AG04449 (cell line): ENCODE measurements at regions not wholly inside any gene's neighbourhood (a gene's known extent, or its start where the extent isn't known, plus 50 kb on each side); places are given as distances from the start of the nearest gene placed in this dataset.

Experiments
- CTCF ChIA-PET: fragments of 350-600 bp; formaldehyde crosslinking; extraction: SDS; loops from one replicate; lab custom pipeline; 2021; ENCODE audit warnings: antibody characterized with exemption; lab: Yijun Ruan, JAX
- POLR2A ChIA-PET: fragments of 400-600, 350-600 bp; formaldehyde crosslinking; extraction: SDS; loops from one replicate; lab custom pipeline; 2020; ENCODE audit warnings: antibody characterized with exemption, inconsistent platforms; lab: Yijun Ruan, JAX
- DNase-seq: peaks from one replicate; pipeline ENCODE4 v3.0.0-alpha.2; 2010; ENCODE audit warnings: low read depth, low spot score
- H3K4me3 ChIP-seq: 2 replicates; pipeline ENCODE4 v1.5.1; 2011; ENCODE audit warnings: low read depth, mild to moderate bottlenecking, control low read depth, low read length
- CTCF ChIP-seq: IDR thresholded peaks from one replicate; pipeline ENCODE4 v1.5.1; 2011; ENCODE audit warnings: mild to moderate bottlenecking, moderate library complexity, low read length, control low read depth, inconsistent platforms; ENCODE audit not compliant: insufficient read depth; ENCODE audit errors: missing control alignments

DNA sequence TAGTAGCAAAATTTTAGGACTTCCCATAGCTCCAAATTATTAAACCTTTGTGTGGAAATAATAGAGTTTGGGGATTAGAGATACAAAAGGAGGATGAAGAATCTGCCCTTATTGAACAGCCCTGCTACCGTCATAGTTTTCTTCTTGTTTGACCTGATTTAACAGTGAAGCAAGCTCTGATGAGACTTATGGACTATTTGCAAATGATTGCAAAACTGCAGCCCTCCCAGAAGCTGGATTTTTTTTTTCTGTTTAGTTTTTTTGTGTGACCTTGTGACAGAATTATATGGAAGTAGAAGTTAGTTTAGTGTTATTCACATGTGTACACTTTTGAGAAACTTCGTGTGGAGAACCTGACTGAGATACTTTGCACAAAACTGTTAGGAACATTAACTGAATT lies 267.8 kb downstream of the KCNRG start:
- TF ChIP-seq CTCF = no peak
- H3K4me3 ChIP-seq = no peak overlapping the region
- no peak for DNase-seq
- POLR2A ChIA-PET = no interaction called here
- CTCF ChIA-PET = no interaction called here

DNA sequence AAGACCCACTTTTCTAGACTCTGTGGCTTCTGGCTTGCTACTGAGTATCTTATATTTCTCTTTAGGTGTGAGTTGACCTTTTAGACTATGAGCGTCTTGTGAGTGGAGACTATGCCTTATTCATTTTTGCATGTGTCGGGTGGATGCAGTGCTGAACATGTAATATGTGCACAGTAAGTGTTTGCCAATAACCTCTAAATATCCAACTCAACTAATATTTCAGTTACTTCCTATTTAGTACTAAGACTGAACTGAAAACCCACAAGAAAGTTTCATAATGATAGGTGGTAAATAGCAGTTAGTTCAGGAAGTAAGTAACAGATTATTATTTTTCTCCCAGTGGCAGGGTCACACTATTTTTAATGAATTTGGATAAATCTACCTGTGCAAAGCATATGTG lies 269.3 kb downstream of the KCNRG start:
- DNase-seq = no peak
- H3K4me3 ChIP-seq = no peak overlapping the region
- POLR2A ChIA-PET = no interaction called here
- TF ChIP-seq CTCF = no peak
- CTCF ChIA-PET = no interaction called here

- no peak overlapping the region for H3K4me3 ChIP-seq
- DNase-seq = no peak
- no peak for TF ChIP-seq CTCF
- ChIA-PET POLR2A (no interaction called here), CTCF (no interaction called here)
Observed at GRCh38 chr13:50285283-50285682, 270.0 kb downstream of the KCNRG start.

DNA sequence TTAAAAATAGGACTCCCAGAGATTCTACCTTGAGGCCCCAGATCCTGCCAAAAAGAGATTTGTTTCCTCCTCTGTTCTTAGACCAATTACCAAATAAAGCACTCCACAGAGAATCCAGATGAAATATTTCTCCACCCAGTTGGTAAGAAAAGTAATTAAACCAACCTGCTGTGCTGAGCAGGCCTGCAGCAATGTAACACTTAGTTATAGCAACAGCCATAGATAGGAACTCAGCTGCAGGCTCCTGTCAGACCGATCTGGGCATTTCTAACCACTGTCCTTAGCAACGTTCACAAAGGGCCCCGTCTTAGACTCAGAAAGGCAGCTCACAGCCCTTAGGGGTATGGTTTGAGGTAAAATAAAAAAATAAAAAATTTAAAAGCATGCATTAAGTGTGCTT lies 271.1 kb downstream of the KCNRG start:
- no peak for DNase-seq
- no peak overlapping the region for H3K4me3 ChIP-seq
- ChIA-PET POLR2A (no interaction called here), CTCF (no interaction called here)
- no peak for TF ChIP-seq CTCF

DNA sequence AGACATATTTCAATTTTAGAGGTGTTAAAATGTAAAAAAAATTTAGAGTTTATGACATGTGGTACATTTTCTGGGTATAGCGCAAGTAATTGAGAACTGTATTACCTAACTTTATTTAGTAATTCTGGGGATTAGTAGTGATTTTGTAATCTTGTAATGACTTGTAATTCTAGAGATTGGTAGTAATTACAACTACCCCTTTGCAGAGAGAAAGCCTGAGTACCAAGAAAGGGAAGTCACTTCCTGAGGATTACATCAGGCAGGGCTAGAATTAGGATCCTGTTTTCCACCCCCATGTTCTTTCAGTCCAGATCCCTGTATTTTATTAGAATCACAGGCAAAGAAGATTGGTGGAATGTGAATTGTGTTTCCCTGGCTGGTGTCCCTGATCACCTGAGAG lies 274.9 kb downstream of the KCNRG start:
- CTCF ChIA-PET = interaction anchor here (1.5 kb wide), 1 partner anchor 10 kb away, joined by 5 read pairs; no protein-coding TSS in a partner anchor
- no peak for DNase-seq
- TF ChIP-seq CTCF = no peak
- POLR2A ChIA-PET = no interaction called here
- H3K4me3 ChIP-seq = no peak overlapping the region

DNA sequence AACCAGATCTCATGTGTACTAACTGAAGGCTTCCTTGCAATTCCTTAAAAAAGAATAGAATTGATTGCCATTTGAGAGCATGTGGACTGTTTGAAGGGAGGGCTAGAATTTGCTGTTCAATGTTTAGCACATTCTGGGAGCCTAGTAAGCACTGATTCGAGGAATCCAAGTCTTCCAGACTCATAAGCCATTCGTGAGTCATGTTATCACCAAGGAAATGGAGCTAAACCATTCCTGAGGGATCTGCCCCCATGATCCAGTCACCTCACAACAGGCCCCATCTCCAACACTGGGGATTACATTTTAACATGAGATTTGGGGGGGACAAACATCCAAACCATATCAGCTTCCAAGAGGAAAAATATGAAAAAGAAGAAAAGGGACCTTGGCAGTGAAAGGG lies 276.4 kb downstream of the KCNRG start:
- CTCF ChIA-PET = interaction anchor here (1.2 to 1.6 kb wide), 2 partner anchors 12 to 239 kb away, joined by 3 to 5 read pairs; no protein-coding TSS in a partner anchor
- no peak for TF ChIP-seq CTCF
- no peak overlapping the region for H3K4me3 ChIP-seq
- POLR2A ChIA-PET = no interaction called here
- no peak for DNase-seq
